ENCODE measurements at regions not wholly inside any gene's neighbourhood (a gene's known extent, or its start where the extent isn't known, plus 50 kb on each side); places are given as distances from the start of the nearest gene placed in this dataset.
"Not testable (repeated sequence)": the region's sequence is repeated elsewhere in the genome, so short reads cannot be mapped to it uniquely, and the experiment has no call there.

- not testable (repeated sequence) for TF ChIP-seq CTCF (IDR thresholded peaks at IDR 0.05 in 2 of 3, conservative IDR thresholded peaks at IDR 0.05 in 1 of 3; ENCODE audit: borderline replicate concordance in 1 of 3, insufficient read depth in 1 of 3, low read depth in 2 of 3, low read length in 2 of 3); SRF (IDR thresholded peaks at IDR 0.05; ENCODE audit: low read depth); EZH2 (IDR thresholded peaks at IDR 0.05); EZH2phosphoT487 (IDR thresholded peaks at IDR 0.05; ENCODE audit: borderline replicate concordance); CBX3 (IDR thresholded peaks at IDR 0.05; ENCODE audit: low read depth); ELF1 (IDR thresholded peaks at IDR 0.05; ENCODE audit: borderline replicate concordance, low read depth); POLR2A (IDR thresholded peaks at IDR 0.05; ENCODE audit: borderline replicate concordance, extremely low read depth, insufficient read depth, insufficient read length); MAX (IDR thresholded peaks at IDR 0.05); RAD21 (IDR thresholded peaks at IDR 0.05; ENCODE audit: low read depth)
Measured at GRCh38 chr13:112163691-112164660, 97.0 kb downstream of the SOX1 start.
